GM18870 (cell line): ENCODE measurements at regions not wholly inside any gene's neighbourhood (a gene's known extent, or its start where the extent isn't known, plus 50 kb on each side); places are given as distances from the start of the nearest gene placed in this dataset.
A peak's percentile ranks its signal among the peaks of the same experiment; 100 is the strongest.
"Not testable (repeated sequence)": the region's sequence is repeated elsewhere in the genome, so short reads cannot be mapped to it uniquely, and the experiment has no call there.

Experiments used
- ATAC-seq: cut with Tn5 transposase; IDR thresholded peaks from one replicate; pipeline ENCODE4 v1.9.1; 2021; ENCODE audit warnings: moderate library complexity; ENCODE audit not compliant: unreplicated experiment

DNA sequence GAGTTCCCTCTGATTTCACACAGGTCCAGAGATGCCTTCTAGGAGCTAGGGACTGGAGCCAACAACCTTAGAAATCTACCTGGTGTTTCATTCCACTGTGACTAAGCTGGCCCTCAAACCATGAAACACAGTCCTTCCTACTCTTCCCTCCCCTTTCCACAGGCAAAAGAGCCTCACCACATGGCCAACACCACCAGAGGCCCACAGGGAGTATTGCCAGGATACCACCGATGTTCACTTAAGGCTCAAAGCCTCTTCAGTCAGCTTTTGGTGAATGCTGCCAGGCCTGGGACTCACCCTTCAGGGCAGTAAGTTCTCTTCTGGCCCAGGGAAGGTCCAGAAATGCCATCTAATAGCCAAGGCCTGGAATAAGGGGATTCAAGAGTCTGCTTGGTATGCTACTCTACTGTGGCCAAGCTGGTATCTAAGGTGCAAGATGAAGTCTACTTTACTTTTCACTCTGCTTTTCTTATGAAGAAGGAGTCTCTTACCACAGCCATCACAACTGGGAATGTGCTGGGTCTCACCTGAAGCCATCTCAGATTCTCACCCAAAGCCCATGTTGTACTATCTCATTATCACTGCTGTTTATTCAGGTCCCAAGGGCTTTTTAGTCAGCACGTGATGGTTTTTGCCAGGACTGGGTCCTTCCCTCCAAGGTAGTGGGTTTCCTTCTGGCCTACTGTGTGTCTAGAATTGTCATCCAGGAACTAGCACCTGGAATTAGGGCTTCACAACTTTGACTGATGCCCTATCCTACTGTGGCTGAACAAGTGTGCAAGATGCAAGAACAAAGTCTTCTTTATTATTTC lies 1018.4 kb downstream of the TAF11L14 start:
- no peak for ATAC-seq

GRCh38 chr5:18653216-18653752 lies 1019.0 kb downstream of the TAF11L14 start:
- peak; percentile 79 for ATAC-seq

- no peak for ATAC-seq
Observed at GRCh38 chr5:18660511-18660910, 1026.3 kb downstream of the TAF11L14 start.

GRCh38 chr5:18662231-18662630 lies 1028.0 kb downstream of the TAF11L14 start:
- ATAC-seq = no peak

- not testable (repeated sequence) for ATAC-seq
Observed at GRCh38 chr5:18674212-18674611, 1040.0 kb downstream of the TAF11L14 start.

- no peak for ATAC-seq
Observed at GRCh38 chr5:18675041-18675440, 1040.8 kb downstream of the TAF11L14 start.

- ATAC-seq = no peak
Observed at GRCh38 chr5:18686253-18686652, 1052.0 kb downstream of the TAF11L14 start.

- no peak for ATAC-seq
Observed at GRCh38 chr5:18687429-18687828, 1053.2 kb downstream of the TAF11L14 start.

DNA sequence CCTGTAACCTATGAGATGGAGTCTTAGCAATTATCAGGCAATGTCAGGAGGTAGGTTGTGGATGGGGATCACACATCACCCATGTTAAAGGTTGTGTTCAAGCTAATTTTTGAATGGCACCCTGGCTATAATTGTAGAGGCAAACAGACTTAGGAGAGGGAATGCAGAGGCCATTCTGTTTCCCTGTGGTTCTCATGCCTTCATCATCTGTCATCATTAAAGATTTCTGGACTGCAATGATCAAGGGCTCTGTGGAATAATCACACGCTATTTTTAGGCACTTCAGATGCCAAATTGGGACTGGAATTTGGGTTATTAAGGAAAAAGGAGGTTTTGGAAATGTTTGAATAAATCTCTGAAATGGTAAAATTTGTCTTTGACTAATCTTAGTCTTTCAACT lies 1065.4 kb downstream of the TAF11L14 start:
- ATAC-seq = no peak

- ATAC-seq = no peak
Observed at GRCh38 chr5:18702821-18703220, 1068.6 kb downstream of the TAF11L14 start.

DNA sequence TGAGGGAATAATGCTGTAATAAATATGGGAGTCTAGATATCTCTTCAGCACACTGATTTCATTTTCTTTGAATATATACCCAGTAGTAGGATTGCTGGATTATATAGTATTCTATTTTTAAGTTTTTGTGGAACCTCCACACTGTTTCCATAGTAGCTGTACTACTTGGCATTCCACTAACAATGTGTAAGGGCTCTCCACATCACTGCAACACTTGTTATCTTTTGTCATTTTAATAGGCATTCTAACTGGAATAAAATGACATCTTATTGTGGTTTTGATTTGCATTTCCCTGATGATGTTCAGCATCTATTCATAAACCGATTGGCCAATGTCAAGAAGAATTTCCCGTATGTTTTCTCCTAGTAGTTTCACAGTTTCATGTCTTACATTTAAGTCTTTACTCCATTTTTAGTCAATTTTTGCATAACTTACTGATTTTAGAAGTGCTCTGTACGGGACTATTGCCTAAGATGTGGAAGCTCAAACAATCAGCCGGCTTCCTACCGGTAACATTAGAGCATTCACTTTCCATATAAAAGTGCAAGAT lies 1078.8 kb downstream of the TAF11L14 start:
- ATAC-seq = no peak

DNA sequence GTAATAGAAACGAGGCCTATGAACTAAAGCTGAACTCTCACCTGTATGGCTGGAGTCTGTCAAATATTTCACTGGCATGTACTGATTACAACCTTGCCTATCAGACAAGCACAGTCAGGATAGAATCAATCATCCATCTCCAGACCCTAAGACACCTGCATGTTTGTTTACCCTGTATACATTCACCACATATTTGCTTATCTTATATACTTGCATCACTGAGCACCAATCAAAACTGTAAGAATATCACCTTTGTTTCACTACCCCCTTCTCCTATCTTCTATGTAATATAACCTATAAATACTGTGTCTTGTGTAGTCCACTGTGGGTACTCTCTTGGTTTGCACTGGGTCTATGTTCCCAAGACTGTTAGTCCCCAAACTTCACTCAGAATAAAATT lies 1085.7 kb downstream of the TAF11L14 start:
- ATAC-seq = peak; percentile 42

DNA sequence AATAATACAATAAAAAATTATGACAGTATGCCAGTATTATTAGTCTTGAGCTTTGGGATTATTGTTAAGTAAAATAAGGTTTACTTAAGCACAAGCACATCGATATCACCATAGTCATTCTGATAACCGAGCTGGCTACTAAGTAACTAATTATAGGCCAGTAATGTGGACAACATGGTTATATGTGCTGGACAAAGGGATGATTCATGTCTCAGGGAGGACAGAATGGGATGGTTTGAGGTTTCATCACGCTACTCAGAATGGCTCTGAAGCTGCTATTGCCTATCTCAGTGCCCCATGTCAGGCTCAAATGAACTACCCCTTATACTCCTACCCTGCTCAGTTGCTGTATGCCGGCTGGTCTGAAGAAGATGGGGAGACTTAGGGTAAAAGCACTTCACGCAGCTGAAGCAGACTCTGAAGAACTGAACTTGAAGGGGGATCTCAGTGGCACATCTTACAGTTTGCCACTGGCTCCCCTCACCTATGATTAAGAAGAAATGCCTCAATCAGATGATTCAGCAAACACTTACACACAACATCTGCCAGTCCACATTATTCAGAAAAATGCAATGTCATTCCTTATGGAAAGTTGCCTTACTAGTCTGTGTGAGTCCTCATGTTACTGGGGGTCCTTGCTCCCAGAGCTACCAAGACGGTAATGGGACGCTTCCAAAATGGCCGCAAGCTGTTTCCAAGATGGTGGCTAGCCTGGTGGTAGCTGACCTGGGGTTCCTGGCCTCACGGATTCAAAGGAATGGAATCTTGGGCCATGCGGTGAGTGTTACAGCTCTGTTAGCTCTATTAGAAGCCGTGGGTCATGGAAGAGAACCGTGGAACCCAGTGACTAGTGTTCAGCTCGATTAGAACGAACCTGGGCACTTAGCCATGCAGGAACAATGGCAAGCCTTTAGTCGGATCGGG lies 1098.6 kb downstream of the TAF11L14 start:
- ATAC-seq = no peak

DNA sequence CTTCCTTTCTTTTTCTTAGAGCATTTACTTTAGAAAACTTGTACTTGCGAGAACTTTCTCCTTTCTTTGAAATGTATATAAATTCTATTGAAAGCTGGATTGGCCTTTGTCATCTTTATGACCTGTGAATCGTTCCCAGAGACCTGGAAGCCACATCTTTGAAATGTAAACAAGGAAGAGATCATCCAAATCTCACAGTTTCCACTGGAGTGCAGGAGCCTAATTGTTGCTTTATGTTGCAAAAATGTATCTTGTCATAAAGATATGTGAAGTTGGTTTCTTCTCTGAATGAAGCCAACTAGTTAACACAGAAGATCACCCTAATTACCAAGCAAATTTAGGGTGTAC lies 1101.8 kb downstream of the TAF11L14 start:
- no peak for ATAC-seq

- not testable (repeated sequence) for ATAC-seq
Observed at GRCh38 chr5:18736736-18737135, 1102.5 kb downstream of the TAF11L14 start.

DNA sequence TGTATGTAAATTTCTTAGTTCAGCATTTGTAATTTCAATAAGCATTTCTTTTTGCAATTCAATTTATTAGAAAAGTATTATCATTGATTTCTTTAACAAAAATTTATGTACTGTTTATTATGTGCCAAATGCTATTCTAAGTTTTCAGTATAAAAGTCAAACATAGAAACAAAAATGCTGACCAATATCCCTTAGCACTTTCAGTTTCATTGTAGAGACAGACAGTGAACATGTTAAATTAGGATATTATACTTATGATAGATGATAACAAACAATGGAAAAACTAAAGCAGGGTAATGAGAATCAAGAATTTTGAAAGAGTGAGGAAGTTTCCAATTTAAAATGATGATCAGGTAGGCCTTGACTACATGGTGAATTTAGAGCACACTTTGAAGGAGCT lies 1106.0 kb downstream of the TAF11L14 start:
- peak; percentile 44 for ATAC-seq

DNA sequence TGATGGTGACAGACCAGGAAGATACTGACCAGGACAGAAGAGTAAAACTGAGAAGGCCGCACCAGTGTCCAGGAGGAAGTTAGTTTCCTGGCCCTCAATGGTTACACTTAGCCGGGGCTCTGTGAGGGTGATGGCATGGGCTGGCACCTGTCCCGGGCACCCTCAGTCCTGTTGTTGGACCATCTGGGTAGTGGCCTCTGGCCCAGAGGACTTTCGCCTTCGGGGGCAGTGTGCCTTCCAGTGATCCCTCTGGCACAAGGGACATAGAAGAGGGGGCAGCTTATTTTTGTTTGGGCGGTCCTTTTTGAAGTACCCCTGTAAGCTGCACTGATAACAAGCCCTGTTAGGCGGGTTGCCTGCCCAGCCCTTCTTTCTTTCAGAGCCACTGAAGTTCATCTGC lies 1108.6 kb downstream of the TAF11L14 start:
- no peak for ATAC-seq

- ATAC-seq = peak; percentile 0
Observed at GRCh38 chr5:18744441-18744840, 1110.2 kb downstream of the TAF11L14 start.

DNA sequence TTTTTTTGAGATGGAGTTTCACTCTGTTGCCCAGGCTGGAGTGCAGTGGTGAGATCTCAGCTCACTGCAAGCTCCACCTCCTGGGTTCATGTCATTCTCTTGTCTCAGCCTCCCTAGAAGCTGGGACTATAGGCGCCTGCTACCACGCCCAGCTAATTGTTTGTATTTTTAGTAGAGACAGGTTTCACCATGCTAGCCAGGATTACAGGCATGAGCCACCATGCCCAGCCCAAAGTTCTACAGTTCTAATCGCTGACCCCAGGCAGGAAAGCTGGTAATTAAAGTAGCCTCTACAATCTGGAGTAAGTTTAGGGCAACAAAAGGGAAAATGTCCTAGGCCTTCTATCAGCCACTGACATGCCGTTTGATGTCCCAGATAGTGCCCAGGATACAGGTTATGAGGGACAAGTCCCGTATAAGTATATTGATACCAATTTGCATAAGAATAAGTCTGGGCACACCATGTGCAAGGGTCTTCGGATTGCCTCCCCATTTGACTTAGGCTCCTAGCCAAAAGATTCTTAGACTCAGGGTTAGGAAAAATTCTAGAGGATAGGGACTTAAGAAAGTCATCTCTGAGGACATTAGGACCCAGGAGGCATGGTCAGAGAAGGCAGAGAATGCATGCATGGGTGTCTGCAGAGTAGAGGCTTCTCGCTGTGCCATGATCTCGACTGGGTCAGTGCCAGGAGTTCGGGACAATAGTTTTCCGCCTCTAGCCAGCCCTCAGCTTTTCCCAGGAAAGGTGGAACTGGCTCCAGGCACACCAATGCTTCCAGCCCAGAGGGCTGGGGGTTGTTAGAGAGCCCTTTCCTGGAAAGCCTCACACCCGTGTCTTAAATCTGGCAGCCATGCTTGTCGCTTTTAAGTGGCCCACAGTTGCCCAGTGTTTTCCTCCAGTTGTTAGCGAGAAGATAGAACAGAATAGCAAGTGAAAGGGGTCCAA lies 1111.1 kb downstream of the TAF11L14 start:
- peak; percentile 32 for ATAC-seq

DNA sequence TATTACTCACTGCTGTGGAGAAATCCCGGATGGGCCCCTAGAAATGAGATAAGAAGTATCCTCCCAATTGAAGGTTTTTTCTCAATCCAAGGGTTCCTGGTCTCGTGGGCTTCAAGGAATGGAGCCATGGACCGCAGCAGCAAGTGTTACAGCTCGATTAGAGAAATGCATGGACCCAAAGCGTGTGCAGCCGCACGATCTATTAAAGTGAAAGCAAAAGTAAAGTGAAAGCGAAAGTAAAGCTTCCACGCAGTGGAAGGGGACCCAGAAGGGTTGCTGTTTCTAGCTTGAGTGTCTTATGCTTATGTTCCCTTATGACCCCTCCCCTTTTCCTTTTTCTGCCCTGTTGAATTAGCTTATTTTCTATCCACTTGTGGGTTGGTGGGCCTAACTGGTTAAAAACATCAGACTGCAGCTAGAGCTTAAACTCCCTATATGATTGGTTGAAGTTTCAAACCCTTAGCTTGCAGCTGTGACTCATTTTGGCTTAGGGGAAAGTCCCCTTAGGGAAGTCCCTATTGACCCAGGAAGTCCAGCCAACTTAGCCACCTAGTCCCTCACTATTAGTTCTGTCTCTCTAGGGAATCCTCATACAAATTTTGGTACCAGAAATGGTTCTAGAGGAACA lies 1111.8 kb downstream of the TAF11L14 start:
- peak; percentile 73 for ATAC-seq
